Tibial nerve (tissue), 3 donors: ENCODE measurements at regions not wholly inside any gene's neighbourhood (a gene's known extent, or its start where the extent isn't known, plus 50 kb on each side); places are given as distances from the start of the nearest gene placed in this dataset.
A peak's percentile ranks its signal among the peaks of the same experiment; 100 is the strongest.

Experiments
- EP300 ChIP-seq, 2 donors: sonication (generic); formaldehyde crosslinking; IDR thresholded peaks; one replicate each; pipeline ENCODE4 v1.6.1; 2017; ENCODE audit warnings: antibody characterized with exemption in 2 of 2, mild to moderate bottlenecking in 1 of 2
- POLR2A ChIP-seq, 2 donors: fragments of 450-650 bp; IDR thresholded peaks; one replicate each; pipeline ENCODE4 v1.6.1; 2017; ENCODE audit warnings: antibody characterized with exemption in 2 of 2, mild to moderate bottlenecking in 2 of 2, moderate library complexity in 2 of 2

GRCh38 chr15:31262901-31263671, 63.5 kb upstream of the KLF13 start:
- TF ChIP-seq POLR2A (IDR thresholded peaks at IDR 0.05) (no peak), EP300 (IDR thresholded peaks at IDR 0.05) (peak in 1 of 2 donors; percentile 53)
